K562 (cell line): ENCODE measurements at regions not wholly inside any gene's neighbourhood (a gene's known extent, or its start where the extent isn't known, plus 50 kb on each side); places are given as distances from the start of the nearest gene placed in this dataset.

Experiments
- ATAC-seq: fragments of 200-7000 bp; cut with Tn5 transposase; 3 replicates; pipeline ENCODE4 v1.9.1; 2020; ENCODE audit warnings: moderate library complexity
- BruUV-seq: library from RNA; stranded (reverse); fragments of 400-500 nt; replicated peaks from 2 replicates; lab custom pipeline; 2021; lab: Mats Ljungman, UMichigan
- CTCF ChIA-PET: fragments of 300-600 bp; formaldehyde crosslinking; extraction: SDS; loops from one replicate; lab custom pipeline; 2021; ENCODE audit warnings: low intra/inter-chr PET ratio; lab: Yijun Ruan, JAX
- POLR2A ChIA-PET: fragments of 300-600, 350-650 bp; sonication (Branson Sonifier 250); formaldehyde crosslinking; extraction: SDS; loops from one replicate; lab custom pipeline; 2021; ENCODE audit warnings: antibody characterized with exemption, inconsistent platforms; lab: Yijun Ruan, JAX
- DNase-seq, 4 experiments: peaks; one replicate each; pipeline versions ENCODE4 v3.0.0 to v3.0.0-alpha.2; 2011 to 2018; ENCODE audit warnings: low spot score in 3 of 4, mixed read lengths in 3 of 4; ENCODE audit errors: extremely low read depth in 1 of 4
- FAIRE-seq: peaks from 2 replicates; lab custom pipeline; 2011; peaks lifted over from hg19 to GRCh38; lab: Jason Lieb, UNC
- H2AFZ ChIP-seq: 2 replicates; pipeline ENCODE4 v1.6.0; 2011; ENCODE audit warnings: low read depth, low read length, control low read depth, inconsistent platforms
- H3K27ac ChIP-seq: fragments of 200-600 bp; 3 replicates; pipeline ENCODE4 v1.8.0; 2011; ENCODE audit warnings: low read depth, mild to moderate bottlenecking, control low read depth, inconsistent platforms, low read length, moderate library complexity, mixed read lengths; ENCODE audit errors: extremely low read depth
- H3K27me3 ChIP-seq, 2 experiments: fragments of 300-600 bp in 1 of 2; 2 replicates in 1 of 2; 3 replicates in 1 of 2; pipeline versions ENCODE4 v1.6.0 to v1.8.0; 2011; ENCODE audit warnings: inconsistent platforms in 2 of 2, low read length in 2 of 2, mild to moderate bottlenecking in 1 of 2, mixed read lengths in 1 of 2, moderate library complexity in 1 of 2; ENCODE audit not compliant: control insufficient read depth in 2 of 2, insufficient read depth in 2 of 2
- H3K36me3 ChIP-seq: fragments of 300-600 bp; 3 replicates; pipeline ENCODE4 v1.8.0; 2011; ENCODE audit warnings: mild to moderate bottlenecking, low read length, inconsistent platforms; ENCODE audit not compliant: control insufficient read depth, insufficient read depth
- H3K4me1 ChIP-seq, 2 experiments: fragments of 200-600 bp in 1 of 2; replicated peaks in 1 of 2; 2 replicates in 1 of 2; 3 replicates in 1 of 2; pipeline versions ENCODE4 v1.5.1 to v1.8.0; 2011; ENCODE audit warnings: inconsistent platforms in 2 of 2, low read length in 2 of 2, mild to moderate bottlenecking in 1 of 2, mixed read lengths in 1 of 2, moderate library complexity in 1 of 2; ENCODE audit not compliant: control insufficient read depth in 2 of 2, insufficient read depth in 2 of 2
- H3K4me2 ChIP-seq: 2 replicates; pipeline ENCODE4 v1.6.1; 2011; ENCODE audit warnings: low read length, control low read depth, inconsistent platforms, mixed read lengths; ENCODE audit not compliant: insufficient read depth
- H3K4me3 ChIP-seq: fragments of 200-600 bp; sonication (generic), shearing (Covaris generic); 2 replicates; pipeline ENCODE4 v1.5.1; 2016; ENCODE audit warnings: control low read depth, inconsistent platforms
- H3K79me2 ChIP-seq: fragments of 200-600 bp; 3 replicates; pipeline ENCODE4 v1.8.0; 2011; ENCODE audit warnings: low read length, inconsistent platforms; ENCODE audit not compliant: control insufficient read depth, insufficient read depth
- H3K9ac ChIP-seq, 2 experiments: 2 replicates each; pipeline versions ENCODE4 v1.6.0 to v1.6.1; 2011; ENCODE audit warnings: low read depth in 2 of 2, low read length in 2 of 2, control low read depth in 1 of 2, inconsistent platforms in 1 of 2, mild to moderate bottlenecking in 1 of 2, mixed read lengths in 1 of 2; ENCODE audit not compliant: insufficient read depth in 1 of 2
- H3K9me1 ChIP-seq: one replicate; pipeline ENCODE4 v1.6.0; 2011; ENCODE audit warnings: inconsistent platforms, mild to moderate bottlenecking, low read length, moderate library complexity; ENCODE audit not compliant: control insufficient read depth, insufficient read depth
- H3K9me3 ChIP-seq: replicated peaks from 2 replicates; pipeline ENCODE4 v1.5.1; 2011; ENCODE audit warnings: low read depth, low read length, inconsistent platforms; ENCODE audit not compliant: control insufficient read depth, insufficient read depth
- H4K20me1 ChIP-seq: replicated peaks from 2 replicates; pipeline ENCODE4 v1.6.1; 2011; ENCODE audit warnings: low read length, inconsistent platforms, mixed read lengths; ENCODE audit not compliant: control insufficient read depth, insufficient read depth
- BHLHE40 ChIP-seq: IDR thresholded peaks from 2 replicates; pipeline ENCODE4 v1.6.1; 2011; ENCODE audit warnings: low read length, improper control_type of control experiment
- C11orf30 ChIP-seq: fragments of 450-650 bp; IDR thresholded peaks from 2 replicates; pipeline ENCODE4 v1.6.1; 2016; ENCODE audit warnings: low read depth, mild to moderate bottlenecking
- CREBBP ChIP-seq: IDR thresholded peaks from one replicate; pipeline ENCODE4 v1.6.1; 2012; ENCODE audit warnings: low read depth, mild to moderate bottlenecking, control low read depth, inconsistent platforms, low read length
- CTBP1 ChIP-seq: fragments of 450-650 bp; IDR thresholded peaks from 2 replicates; pipeline ENCODE4 v1.6.1; 2016; ENCODE audit warnings: borderline replicate concordance
- GATAD2B ChIP-seq: fragments of 450-650 bp; IDR thresholded peaks from 2 replicates; pipeline ENCODE4 v1.6.1; 2017; ENCODE audit warnings: mild to moderate bottlenecking, borderline replicate concordance
- HNRNPLL ChIP-seq: fragments of 200-400 bp; formaldehyde crosslinking; IDR thresholded peaks from 2 replicates; pipeline ENCODE4 v1.6.1; 2017; ENCODE audit warnings: low read length, low read depth, mild to moderate bottlenecking; ENCODE audit not compliant: poor library complexity, severe bottlenecking
- JUNB ChIP-seq: fragments of 450-650 bp; formaldehyde crosslinking; conservative IDR thresholded peaks from 2 replicates; pipeline ENCODE4 v1.4.0; 2020; ENCODE audit warnings: mild to moderate bottlenecking
- SMAD3 ChIP-seq: fragments of 450-650 bp; formaldehyde crosslinking; conservative IDR thresholded peaks from 2 replicates; pipeline ENCODE4 v1.4.0; 2020; ENCODE audit warnings: mild to moderate bottlenecking
- WGBS: fragments of 100-300 bp; shearing (Covaris generic); methylation state at CpG from one replicate; pipeline ENCODE4 v1.1.6; 2016; ENCODE audit warnings: low coverage, mixed read lengths; ENCODE audit not compliant: insufficient coverage; ENCODE audit errors: missing lambda C conversion rate; 5-methylcytosine and 5-hydroxymethylcytosine counted together
- in situ Hi-C: fragments of 300-500 bp; cut with MboI; formaldehyde crosslinking; loops from 4 replicates; pipeline ENCODE4 v1.15.0; 2018; ENCODE audit warnings: inconsistent platforms, mixed read lengths
- intact Hi-C: fragments of 100-400 bp; cut with micrococcal nuclease; formaldehyde crosslinking; loops from 2 replicates; pipeline ENCODE4 v1.14.2; 2022
- TF ChIP-seq, protein P1 (sequence below): fragments of 250-450 bp; sonication (Bioruptor Pico); IDR thresholded peaks from 2 replicates; pipeline ENCODE4 v1.5.0; 2021
- TF ChIP-seq, protein P2 (sequence below): conservative IDR thresholded peaks from 2 replicates; pipeline ENCODE4 v1.6.1; 2011; ENCODE audit warnings: low read depth, mild to moderate bottlenecking, low read length; ENCODE audit not compliant: control insufficient read depth
- TF ChIP-seq, protein P3 (sequence below): fragments of 250-450 bp; sonication (Bioruptor Pico); IDR thresholded peaks from 2 replicates; pipeline ENCODE4 v1.9.0; 2021; ENCODE audit warnings: mild to moderate bottlenecking, inconsistent platforms
- TF ChIP-seq, protein P4 (sequence below): sonication (generic); formaldehyde crosslinking; IDR thresholded peaks from 2 replicates; pipeline ENCODE4 v1.8.1; 2023; ENCODE audit warnings: mild to moderate bottlenecking, missing genetic modification reagents

DNA sequence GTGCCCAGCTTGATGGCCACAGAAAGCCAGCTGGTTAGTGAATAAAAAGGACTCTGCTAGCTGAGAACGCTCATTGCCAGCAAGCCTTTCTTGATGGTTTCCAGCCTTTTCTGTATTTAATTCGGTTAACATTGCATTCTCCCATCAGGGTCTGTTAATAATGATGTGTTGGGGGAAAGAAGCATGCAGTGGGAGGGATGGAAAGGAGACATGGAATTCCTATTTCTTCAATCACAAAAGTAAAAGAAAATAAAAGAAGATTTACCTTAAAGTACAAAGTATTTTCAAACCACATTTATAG, 141.9 kb upstream of the RBBP8 start:
- ATAC-seq (no peak), FAIRE-seq (no peak), DNase-seq (no peak)
- no peak for TF ChIP-seq JUNB (CRISPR knock-in tag)
- TF ChIP-seq GATAD2B: no peak
- TF ChIP-seq CTBP1: no peak
- intact Hi-C loops: no loop called here
- CTCF ChIA-PET: no interaction called here
- Histone ChIP-seq H3K4me3 (no peak overlapping the region), H3K9me1 (no peaks in the 10 kb centered on the region), H3K27ac (no peak overlapping the region), H3K27me3 (peaks cover 2 to 5% of the 10 kb centered on the region in 2 experiments; a peak in 2 of 5 replicates), H3K9me3 (no peaks in the 10 kb centered on the region), H3K4me2 (no peak overlapping the region), H4K20me1 (no peaks in the 10 kb centered on the region), H2AFZ (no peak overlapping the region), H3K36me3 (no peaks in the 10 kb centered on the region), H3K79me2 (no peaks in the 10 kb centered on the region), H3K4me1 (no peaks in the 10 kb centered on the region), H3K9ac (no peak overlapping the region)
- WGBS: 0% methylated on average over 2 of the region's 2 CpGs
- in situ Hi-C loops: no loop called here
- no TSS peak for BruUV-seq
- POLR2A ChIA-PET: no interaction called here

DNA sequence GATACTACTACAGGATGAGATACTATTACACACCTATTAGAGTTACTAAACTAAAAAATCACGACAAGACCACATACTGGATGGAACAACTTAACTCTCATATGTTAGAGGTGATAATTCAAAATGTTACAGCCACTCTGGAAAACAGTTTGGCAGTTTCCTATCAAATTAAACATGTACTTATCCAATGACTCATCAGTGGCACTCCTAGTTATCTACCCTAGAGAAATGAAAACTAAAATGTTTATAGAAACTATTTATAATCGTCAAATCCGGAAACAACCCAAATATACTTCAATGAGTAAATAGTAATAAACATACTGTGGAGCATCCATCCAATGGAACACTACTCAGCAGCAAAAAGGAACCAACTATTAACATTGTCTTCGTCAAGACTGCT, 137.0 kb upstream of the RBBP8 start:
- no peaks in the 10 kb centered on the region for H4K20me1 ChIP-seq
- no peak overlapping the region for H2AFZ ChIP-seq
- no TSS peak for BruUV-seq
- peaks cover 0 to 3% of the 10 kb centered on the region in 2 experiments; a peak in 1 of 5 replicates for H3K4me1 ChIP-seq
- no peaks in the 10 kb centered on the region for H3K36me3 ChIP-seq
- DNase-seq (no peak), FAIRE-seq (no peak), ATAC-seq (no peak)
- H3K27me3 ChIP-seq: peaks cover 2 to 8% of the 10 kb centered on the region in 2 experiments; a peak in 1 of 5 replicates
- POLR2A ChIA-PET: no interaction called here
- H3K27ac ChIP-seq: no peak overlapping the region
- H3K9ac ChIP-seq: no peak overlapping the region
- H3K79me2 ChIP-seq: no peaks in the 10 kb centered on the region
- H3K9me1 ChIP-seq: no peaks in the 10 kb centered on the region
- no peak overlapping the region for H3K4me2 ChIP-seq
- no peak overlapping the region for H3K4me3 ChIP-seq
- no peaks in the 10 kb centered on the region for H3K9me3 ChIP-seq
- in situ Hi-C loops: no loop called here
- CTCF ChIA-PET: no interaction called here
- WGBS: 4% methylated on average over 4 of the region's 4 CpGs
- intact Hi-C loops: loop anchor here (5.0 kb wide), 2 partner anchors 186 to 706 kb away; partner anchors contain the start of gene RMC1
- TF ChIP-seq, protein P1, sequence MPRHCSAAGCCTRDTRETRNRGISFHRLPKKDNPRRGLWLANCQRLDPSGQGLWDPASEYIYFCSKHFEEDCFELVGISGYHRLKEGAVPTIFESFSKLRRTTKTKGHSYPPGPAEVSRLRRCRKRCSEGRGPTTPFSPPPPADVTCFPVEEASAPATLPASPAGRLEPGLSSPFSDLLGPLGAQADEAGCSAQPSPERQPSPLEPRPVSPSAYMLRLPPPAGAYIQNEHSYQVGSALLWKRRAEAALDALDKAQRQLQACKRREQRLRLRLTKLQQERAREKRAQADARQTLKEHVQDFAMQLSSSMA: no peak
- TF ChIP-seq, protein P2, sequence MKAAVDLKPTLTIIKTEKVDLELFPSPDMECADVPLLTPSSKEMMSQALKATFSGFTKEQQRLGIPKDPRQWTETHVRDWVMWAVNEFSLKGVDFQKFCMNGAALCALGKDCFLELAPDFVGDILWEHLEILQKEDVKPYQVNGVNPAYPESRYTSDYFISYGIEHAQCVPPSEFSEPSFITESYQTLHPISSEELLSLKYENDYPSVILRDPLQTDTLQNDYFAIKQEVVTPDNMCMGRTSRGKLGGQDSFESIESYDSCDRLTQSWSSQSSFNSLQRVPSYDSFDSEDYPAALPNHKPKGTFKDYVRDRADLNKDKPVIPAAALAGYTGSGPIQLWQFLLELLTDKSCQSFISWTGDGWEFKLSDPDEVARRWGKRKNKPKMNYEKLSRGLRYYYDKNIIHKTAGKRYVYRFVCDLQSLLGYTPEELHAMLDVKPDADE: no peak
- TF ChIP-seq HNRNPLL (no peak), C11orf30 (no peak), CREBBP (no peak), BHLHE40 (no peak), SMAD3 (CRISPR knock-in tag) (no peak)
- TF ChIP-seq, protein P3, sequence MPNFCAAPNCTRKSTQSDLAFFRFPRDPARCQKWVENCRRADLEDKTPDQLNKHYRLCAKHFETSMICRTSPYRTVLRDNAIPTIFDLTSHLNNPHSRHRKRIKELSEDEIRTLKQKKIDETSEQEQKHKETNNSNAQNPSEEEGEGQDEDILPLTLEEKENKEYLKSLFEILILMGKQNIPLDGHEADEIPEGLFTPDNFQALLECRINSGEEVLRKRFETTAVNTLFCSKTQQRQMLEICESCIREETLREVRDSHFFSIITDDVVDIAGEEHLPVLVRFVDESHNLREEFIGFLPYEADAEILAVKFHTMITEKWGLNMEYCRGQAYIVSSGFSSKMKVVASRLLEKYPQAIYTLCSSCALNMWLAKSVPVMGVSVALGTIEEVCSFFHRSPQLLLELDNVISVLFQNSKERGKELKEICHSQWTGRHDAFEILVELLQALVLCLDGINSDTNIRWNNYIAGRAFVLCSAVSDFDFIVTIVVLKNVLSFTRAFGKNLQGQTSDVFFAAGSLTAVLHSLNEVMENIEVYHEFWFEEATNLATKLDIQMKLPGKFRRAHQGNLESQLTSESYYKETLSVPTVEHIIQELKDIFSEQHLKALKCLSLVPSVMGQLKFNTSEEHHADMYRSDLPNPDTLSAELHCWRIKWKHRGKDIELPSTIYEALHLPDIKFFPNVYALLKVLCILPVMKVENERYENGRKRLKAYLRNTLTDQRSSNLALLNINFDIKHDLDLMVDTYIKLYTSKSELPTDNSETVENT: no peak
- TF ChIP-seq, protein P4, sequence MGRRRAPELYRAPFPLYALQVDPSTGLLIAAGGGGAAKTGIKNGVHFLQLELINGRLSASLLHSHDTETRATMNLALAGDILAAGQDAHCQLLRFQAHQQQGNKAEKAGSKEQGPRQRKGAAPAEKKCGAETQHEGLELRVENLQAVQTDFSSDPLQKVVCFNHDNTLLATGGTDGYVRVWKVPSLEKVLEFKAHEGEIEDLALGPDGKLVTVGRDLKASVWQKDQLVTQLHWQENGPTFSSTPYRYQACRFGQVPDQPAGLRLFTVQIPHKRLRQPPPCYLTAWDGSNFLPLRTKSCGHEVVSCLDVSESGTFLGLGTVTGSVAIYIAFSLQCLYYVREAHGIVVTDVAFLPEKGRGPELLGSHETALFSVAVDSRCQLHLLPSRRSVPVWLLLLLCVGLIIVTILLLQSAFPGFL (CRISPR knock-in tag): no peak
